Liver (tissue), 8 donors: ENCODE measurements at regions not wholly inside any gene's neighbourhood (a gene's known extent, or its start where the extent isn't known, plus 50 kb on each side); places are given as distances from the start of the nearest gene placed in this dataset.

Experiments used
- DNase-seq: peaks from one replicate; pipeline ENCODE4 v3.0.0-alpha.2; 2017; ENCODE audit warnings: low spot score
- H3K27ac ChIP-seq, 2 donors: one replicate each; pipeline ENCODE4 v1.7.0; 2013; ENCODE audit warnings: inconsistent platforms in 2 of 2, low read length in 2 of 2, control low read depth in 1 of 2, low read depth in 1 of 2, mild to moderate bottlenecking in 1 of 2
- H3K27me3 ChIP-seq, 4 donors: one replicate each; pipeline versions ENCODE4 v1.6.1 to v1.7.0; 2013; ENCODE audit warnings: low read length in 3 of 4, inconsistent platforms in 1 of 4, mild to moderate bottlenecking in 1 of 4, moderate library complexity in 1 of 4; ENCODE audit not compliant: control insufficient read depth in 4 of 4, insufficient read depth in 4 of 4
- H3K36me3 ChIP-seq, 4 donors: one replicate each; pipeline versions ENCODE4 v1.6.1 to v1.7.0; 2013; ENCODE audit warnings: low read length in 3 of 4, mild to moderate bottlenecking in 3 of 4, low read depth in 1 of 4, moderate library complexity in 1 of 4; ENCODE audit not compliant: control insufficient read depth in 4 of 4, insufficient read depth in 3 of 4
- H3K4me1 ChIP-seq, 4 donors: one replicate each; pipeline versions ENCODE4 v1.6.1 to v1.7.0; 2013; ENCODE audit warnings: low read length in 3 of 4, mild to moderate bottlenecking in 3 of 4, moderate library complexity in 1 of 4; ENCODE audit not compliant: control insufficient read depth in 4 of 4, insufficient read depth in 4 of 4
- H3K4me3 ChIP-seq, 3 donors: one replicate each; pipeline versions ENCODE4 v1.6.1 to v1.7.0; 2013; ENCODE audit warnings: low read length in 3 of 3, control low read depth in 1 of 3, low read depth in 1 of 3, mild to moderate bottlenecking in 1 of 3
- H3K9ac ChIP-seq, 2 donors: one replicate each; pipeline ENCODE4 v1.7.0; 2013; ENCODE audit warnings: low read length in 2 of 2, mild to moderate bottlenecking in 2 of 2, moderate library complexity in 2 of 2, control low read depth in 1 of 2, low read depth in 1 of 2
- H3K9me3 ChIP-seq, 4 donors: one replicate each; pipeline versions ENCODE4 v1.6.1 to v1.7.0; 2013; ENCODE audit warnings: low read length in 3 of 4; ENCODE audit not compliant: control insufficient read depth in 4 of 4
- EGR1 ChIP-seq, 2 donors: IDR thresholded peaks; 2 replicates each; pipeline ENCODE4 v1.6.1; 2016 to 2018; ENCODE audit warnings: antibody characterized with exemption in 2 of 2, low read depth in 2 of 2
- FOXA2 ChIP-seq: IDR thresholded peaks from 2 replicates; pipeline ENCODE4 v1.6.1; 2016; ENCODE audit warnings: antibody characterized with exemption
- GABPA ChIP-seq, 2 donors: IDR thresholded peaks in 1 of 2; conservative IDR thresholded peaks in 1 of 2; 2 replicates each; pipeline ENCODE4 v1.6.1; 2016; ENCODE audit warnings: antibody characterized with exemption in 2 of 2, mild to moderate bottlenecking in 1 of 2, moderate library complexity in 1 of 2
- HNF4A ChIP-seq, 2 donors: conservative IDR thresholded peaks; 2 replicates each; pipeline ENCODE4 v1.6.1; 2016; ENCODE audit warnings: antibody characterized with exemption in 2 of 2, mild to moderate bottlenecking in 2 of 2
- HNF4G ChIP-seq: IDR thresholded peaks from 2 replicates; pipeline ENCODE4 v1.6.1; 2016; ENCODE audit warnings: antibody characterized with exemption
- NR2F2 ChIP-seq: IDR thresholded peaks from 2 replicates; pipeline ENCODE4 v1.6.1; 2016; ENCODE audit warnings: antibody characterized with exemption
- RAD21 ChIP-seq, 2 donors: IDR thresholded peaks; 2 replicates each; pipeline ENCODE4 v1.6.1; 2016; ENCODE audit warnings: antibody characterized with exemption in 2 of 2, mild to moderate bottlenecking in 2 of 2
- REST ChIP-seq: IDR thresholded peaks from 2 replicates; pipeline ENCODE4 v1.6.1; 2016; ENCODE audit warnings: antibody characterized with exemption, mild to moderate bottlenecking
- RXRA ChIP-seq, 2 donors: IDR thresholded peaks; 2 replicates each; pipeline ENCODE4 v1.6.1; 2017 to 2018; ENCODE audit warnings: antibody characterized with exemption in 2 of 2, mild to moderate bottlenecking in 1 of 2
- SP1 ChIP-seq: IDR thresholded peaks from 2 replicates; pipeline ENCODE4 v1.6.1; 2018; ENCODE audit warnings: antibody characterized with exemption, mild to moderate bottlenecking
- YY1 ChIP-seq: IDR thresholded peaks from 2 replicates; pipeline ENCODE4 v1.6.1; 2016; ENCODE audit warnings: antibody characterized with exemption, mild to moderate bottlenecking
- ZBTB33 ChIP-seq: IDR thresholded peaks from 2 replicates; pipeline ENCODE4 v1.6.1; 2016; ENCODE audit warnings: antibody characterized with exemption
- WGBS: extraction: QIAGEN DNeasy Blood & Tissue Kit; methylation state at CpG from one replicate; pipeline ENCODE4 v1.1.7; 2013; 5-methylcytosine and 5-hydroxymethylcytosine counted together
- TF ChIP-seq, protein P1 (sequence below): IDR thresholded peaks from 2 replicates; pipeline ENCODE4 v1.6.1; 2016; ENCODE audit warnings: antibody characterized with exemption
- TF ChIP-seq, protein P2 (sequence below): IDR thresholded peaks from 2 replicates; pipeline ENCODE4 v1.6.1; 2016; ENCODE audit warnings: antibody characterized with exemption
- TF ChIP-seq, protein P3 (sequence below): fragments of 150-350 bp; IDR thresholded peaks from 2 replicates; pipeline ENCODE4 v1.5.1; 2017; ENCODE audit warnings: improper control_type of control experiment, low read depth, low read length; ENCODE audit not compliant: missing input control
- donor health status: healthy.
- donor health status: healthy.
- donor health status: healthy.
- donor health status: healthy.
- donor health status: healthy.

GRCh38 chr9:23492126-23493002 lies 333.7 kb downstream of the ELAVL2 start:
- Histone ChIP-seq H3K27me3 (no peaks in the 10 kb centered on the region), H3K4me3 (no peak overlapping the region), H3K4me1 (peaks cover 0 to 3% (median 0%) of the 10 kb centered on the region in 4 donors), H3K27ac (no peak overlapping the region), H3K36me3 (no peaks in the 10 kb centered on the region), H3K9ac (no peak overlapping the region), H3K9me3 (no peaks in the 10 kb centered on the region)
- TF ChIP-seq HNF4G (no peak), FOXA2 (no peak), EGR1 (IDR thresholded peaks at IDR 0.05; ENCODE audit: low read depth in 2 of 2) (no peak), RXRA (IDR thresholded peaks at IDR 0.05) (peak in 1 of 2 donors; percentile 8), YY1 (no peak), GABPA (IDR thresholded peaks at IDR 0.05 in 1 of 2, conservative IDR thresholded peaks at IDR 0.05 in 1 of 2) (no peak), NR2F2 (no peak), ZBTB33 (no peak), SP1 (no peak), RAD21 (IDR thresholded peaks at IDR 0.05) (peak; percentile 99), HNF4A (conservative IDR thresholded peaks at IDR 0.05) (peak in 1 of 2 donors; percentile 34), REST (no peak)
- TF ChIP-seq, protein P1, sequence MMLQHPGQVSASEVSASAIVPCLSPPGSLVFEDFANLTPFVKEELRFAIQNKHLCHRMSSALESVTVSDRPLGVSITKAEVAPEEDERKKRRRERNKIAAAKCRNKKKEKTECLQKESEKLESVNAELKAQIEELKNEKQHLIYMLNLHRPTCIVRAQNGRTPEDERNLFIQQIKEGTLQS = no peak
- TF ChIP-seq, protein P2, sequence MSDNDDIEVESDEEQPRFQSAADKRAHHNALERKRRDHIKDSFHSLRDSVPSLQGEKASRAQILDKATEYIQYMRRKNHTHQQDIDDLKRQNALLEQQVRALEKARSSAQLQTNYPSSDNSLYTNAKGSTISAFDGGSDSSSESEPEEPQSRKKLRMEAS = no peak
- TF ChIP-seq, protein P3, sequence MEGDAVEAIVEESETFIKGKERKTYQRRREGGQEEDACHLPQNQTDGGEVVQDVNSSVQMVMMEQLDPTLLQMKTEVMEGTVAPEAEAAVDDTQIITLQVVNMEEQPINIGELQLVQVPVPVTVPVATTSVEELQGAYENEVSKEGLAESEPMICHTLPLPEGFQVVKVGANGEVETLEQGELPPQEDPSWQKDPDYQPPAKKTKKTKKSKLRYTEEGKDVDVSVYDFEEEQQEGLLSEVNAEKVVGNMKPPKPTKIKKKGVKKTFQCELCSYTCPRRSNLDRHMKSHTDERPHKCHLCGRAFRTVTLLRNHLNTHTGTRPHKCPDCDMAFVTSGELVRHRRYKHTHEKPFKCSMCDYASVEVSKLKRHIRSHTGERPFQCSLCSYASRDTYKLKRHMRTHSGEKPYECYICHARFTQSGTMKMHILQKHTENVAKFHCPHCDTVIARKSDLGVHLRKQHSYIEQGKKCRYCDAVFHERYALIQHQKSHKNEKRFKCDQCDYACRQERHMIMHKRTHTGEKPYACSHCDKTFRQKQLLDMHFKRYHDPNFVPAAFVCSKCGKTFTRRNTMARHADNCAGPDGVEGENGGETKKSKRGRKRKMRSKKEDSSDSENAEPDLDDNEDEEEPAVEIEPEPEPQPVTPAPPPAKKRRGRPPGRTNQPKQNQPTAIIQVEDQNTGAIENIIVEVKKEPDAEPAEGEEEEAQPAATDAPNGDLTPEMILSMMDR = peak; percentile 76
- no peak for DNase-seq
- 29% methylated on average over 5 of the region's 5 CpGs for WGBS
